Mesenchymal stem cell (in vitro differentiated cells and primary cell): ENCODE measurements at regions not wholly inside any gene's neighbourhood (a gene's known extent, or its start where the extent isn't known, plus 50 kb on each side); places are given as distances from the start of the nearest gene placed in this dataset.

ENCODE experiments used
- DNase-seq: peaks from one replicate; pipeline ENCODE4 v3.0.0-alpha.2; 2013
- H2AFZ ChIP-seq: one replicate; pipeline ENCODE4 v1.6.1; 2013; ENCODE audit warnings: low read depth, mild to moderate bottlenecking, control low read depth, inconsistent platforms, low read length, moderate library complexity
- H2AK5ac ChIP-seq: 2 replicates; pipeline ENCODE4 v1.6.1; 2013; ENCODE audit warnings: low read length, moderate library complexity, mild to moderate bottlenecking, inconsistent platforms; ENCODE audit not compliant: severe bottlenecking
- H2BK120ac ChIP-seq: one replicate; pipeline ENCODE4 v1.6.1; 2013; ENCODE audit warnings: low read depth, mild to moderate bottlenecking, inconsistent platforms, low read length, moderate library complexity
- H2BK12ac ChIP-seq, 2 experiments: one replicate each; pipeline ENCODE4 v1.6.1; 2013; ENCODE audit warnings: inconsistent platforms in 2 of 2, low read length in 2 of 2, mild to moderate bottlenecking in 2 of 2, moderate library complexity in 2 of 2, control low read depth in 1 of 2
- H2BK15ac ChIP-seq: one replicate; pipeline ENCODE4 v1.6.1; 2013; ENCODE audit warnings: mild to moderate bottlenecking, low read depth, inconsistent platforms; ENCODE audit not compliant: poor library complexity, severe bottlenecking
- H2BK5ac ChIP-seq: 2 replicates; pipeline ENCODE4 v1.6.1; 2013; ENCODE audit warnings: low read depth, mild to moderate bottlenecking, low read length, control low read depth, inconsistent platforms; ENCODE audit not compliant: poor library complexity, severe bottlenecking
- H3K14ac ChIP-seq, 2 experiments: one replicate each; pipeline ENCODE4 v1.6.1; 2013; ENCODE audit warnings: inconsistent platforms in 2 of 2, low read length in 2 of 2, control low read depth in 1 of 2, mild to moderate bottlenecking in 1 of 2, moderate library complexity in 1 of 2
- H3K18ac ChIP-seq, 2 experiments: one replicate each; pipeline ENCODE4 v1.6.1; 2013; ENCODE audit warnings: inconsistent platforms in 2 of 2, low read length in 2 of 2, control low read depth in 1 of 2, low read depth in 1 of 2, mild to moderate bottlenecking in 1 of 2
- H3K23ac ChIP-seq, 2 experiments: one replicate each; pipeline ENCODE4 v1.6.1; 2013; ENCODE audit warnings: inconsistent platforms in 2 of 2, low read length in 2 of 2, mild to moderate bottlenecking in 2 of 2, moderate library complexity in 2 of 2, control low read depth in 1 of 2
- H3K27ac ChIP-seq: 2 replicates; pipeline ENCODE4 v1.5.1; 2013; ENCODE audit warnings: mild to moderate bottlenecking, moderate library complexity, low read length, control low read depth, inconsistent platforms; ENCODE audit not compliant: poor library complexity, severe bottlenecking
- H3K27me3 ChIP-seq, 2 experiments: 2 replicates each; pipeline versions ENCODE4 v1.6.1 to v1.7.0; 2013; ENCODE audit warnings: low read length in 2 of 2, mild to moderate bottlenecking in 2 of 2, moderate library complexity in 2 of 2, control low read depth in 1 of 2, inconsistent platforms in 1 of 2; ENCODE audit not compliant: control insufficient read depth in 1 of 2, insufficient read depth in 1 of 2
- H3K36me3 ChIP-seq, 2 experiments: 2 replicates each; pipeline versions ENCODE4 v1.6.1 to v1.7.0; 2013; ENCODE audit warnings: low read length in 2 of 2, control low read depth in 1 of 2, inconsistent platforms in 1 of 2, low read depth in 1 of 2, mild to moderate bottlenecking in 1 of 2; ENCODE audit not compliant: insufficient read depth in 2 of 2, control insufficient read depth in 1 of 2
- H3K4ac ChIP-seq, 2 experiments: one replicate each; pipeline ENCODE4 v1.6.1; 2013; ENCODE audit warnings: inconsistent platforms in 2 of 2, low read length in 2 of 2, mild to moderate bottlenecking in 2 of 2, moderate library complexity in 2 of 2, control low read depth in 1 of 2, low read depth in 1 of 2
- H3K4me1 ChIP-seq: 2 replicates; pipeline ENCODE4 v1.6.1; 2013; ENCODE audit warnings: low read depth, low read length, control low read depth; ENCODE audit not compliant: control insufficient read depth, insufficient read depth
- H3K4me2 ChIP-seq: 2 replicates; pipeline ENCODE4 v1.6.1; 2013; ENCODE audit warnings: low read length, mild to moderate bottlenecking, inconsistent platforms; ENCODE audit not compliant: poor library complexity, severe bottlenecking
- H3K4me3 ChIP-seq, 2 experiments: 2 replicates each; pipeline versions ENCODE4 v1.5.1 to v1.7.0; 2013; ENCODE audit warnings: low read length in 2 of 2, mild to moderate bottlenecking in 2 of 2, control low read depth in 1 of 2, low read depth in 1 of 2; ENCODE audit not compliant: insufficient read depth in 1 of 2
- H3K79me1 ChIP-seq: replicated peaks from 2 replicates; pipeline ENCODE4 v1.6.1; 2013; ENCODE audit warnings: mild to moderate bottlenecking, control low read depth, low read length, inconsistent platforms; ENCODE audit not compliant: poor library complexity, severe bottlenecking
- H3K9ac ChIP-seq: 2 replicates; pipeline ENCODE4 v1.7.0; 2013; ENCODE audit warnings: mild to moderate bottlenecking, low read length, moderate library complexity
- H3K9me3 ChIP-seq: 2 replicates; pipeline ENCODE4 v1.7.0; 2013; ENCODE audit warnings: mild to moderate bottlenecking, low read length; ENCODE audit not compliant: control insufficient read depth
- H4K8ac ChIP-seq: one replicate; pipeline ENCODE4 v1.6.1; 2013; ENCODE audit warnings: inconsistent platforms, mild to moderate bottlenecking, low read length, moderate library complexity
- H4K91ac ChIP-seq: one replicate; pipeline ENCODE4 v1.6.1; 2013; ENCODE audit warnings: mild to moderate bottlenecking, low read length, inconsistent platforms
- WGBS: methylation state at CpG from one replicate; pipeline ENCODE4 v1.1.7; 2013; ENCODE audit warnings: mixed read lengths; 5-methylcytosine and 5-hydroxymethylcytosine counted together

- DNase-seq, result no peak
- H3K79me1 ChIP-seq, result no peaks in the 10 kb centered on the region
- 39% methylated on average over 1 of the region's 2 CpGs for WGBS
Observed at GRCh38 chr7:96792115-96792514, 82.5 kb upstream of the SEM1 start.

GRCh38 chr7:96794063-96794462 lies 84.4 kb upstream of the SEM1 start:
- Histone ChIP-seq H3K9me3 (peaks cover 3% of the 10 kb centered on the region), H3K36me3 (no peaks in the 10 kb centered on the region), H4K8ac (no peak overlapping the region), H2BK5ac (no peak overlapping the region), H2AK5ac (no peak overlapping the region), H3K27me3 (no peaks in the 10 kb centered on the region), H2AFZ (no peak overlapping the region), H2BK120ac (no peak overlapping the region), H3K27ac (no peak overlapping the region), H2BK12ac (no peak overlapping the region), H4K91ac (no peak overlapping the region), H2BK15ac (no peak overlapping the region), H3K4me2 (no peak overlapping the region), H3K14ac (no peak overlapping the region), H3K4me3 (no peak overlapping the region), H3K4me1 (no peaks in the 10 kb centered on the region), H3K4ac (no peak overlapping the region), H3K23ac (no peak overlapping the region), H3K9ac (no peak overlapping the region), H3K79me1 (no peaks in the 10 kb centered on the region), H3K18ac (no peak overlapping the region)
- DNase-seq, result no peak
- 82% methylated on average over 2 of the region's 2 CpGs for WGBS

More at GRCh38 chr7:96792115-96792514, 82.5 kb upstream of the SEM1 start:
- no peak overlapping the region for H3K14ac ChIP-seq
- no peak overlapping the region for H2BK12ac ChIP-seq
- H3K23ac ChIP-seq, result no peak overlapping the region
- H2AFZ ChIP-seq, result no peak overlapping the region
- no peaks in the 10 kb centered on the region for H3K27me3 ChIP-seq
- no peak overlapping the region for H2BK15ac ChIP-seq
- H3K9ac ChIP-seq, result no peak overlapping the region
- no peak overlapping the region for H4K8ac ChIP-seq
- no peak overlapping the region for H3K4ac ChIP-seq
- peaks cover 3% of the 10 kb centered on the region for H3K9me3 ChIP-seq
- H3K18ac ChIP-seq, result no peak overlapping the region
- no peak overlapping the region for H4K91ac ChIP-seq
- H3K36me3 ChIP-seq, result no peaks in the 10 kb centered on the region
- no peak overlapping the region for H2BK120ac ChIP-seq
- H2AK5ac ChIP-seq, result no peak overlapping the region
- no peak overlapping the region for H3K4me2 ChIP-seq
- no peak overlapping the region for H3K27ac ChIP-seq
- no peak overlapping the region for H3K4me3 ChIP-seq
- no peak overlapping the region for H2BK5ac ChIP-seq
- no peaks in the 10 kb centered on the region for H3K4me1 ChIP-seq

- Histone ChIP-seq H3K9ac (no peak overlapping the region), H3K4ac (no peak overlapping the region), H3K18ac (no peak overlapping the region), H3K27me3 (no peaks in the 10 kb centered on the region), H3K23ac (no peak overlapping the region), H3K27ac (no peak overlapping the region), H3K4me3 (no peak overlapping the region), H2BK120ac (no peak overlapping the region), H2BK5ac (no peak overlapping the region), H2BK12ac (no peak overlapping the region), H4K8ac (no peak overlapping the region), H3K9me3 (no peaks in the 10 kb centered on the region), H3K14ac (no peak overlapping the region), H4K91ac (no peak overlapping the region), H3K36me3 (no peaks in the 10 kb centered on the region), H3K4me1 (no peaks in the 10 kb centered on the region), H3K79me1 (no peaks in the 10 kb centered on the region), H2BK15ac (no peak overlapping the region), H2AK5ac (no peak overlapping the region), H2AFZ (no peak overlapping the region), H3K4me2 (no peak overlapping the region)
- 100% methylated on average over 1 of the region's 3 CpGs for WGBS
- DNase-seq, result no peak
Observed at GRCh38 chr7:96800122-96800521, 90.5 kb upstream of the SEM1 start.

- WGBS, result 100% methylated on average over 1 of the region's 2 CpGs
Observed at GRCh38 chr7:96800824-96801223, 91.2 kb upstream of the SEM1 start.

More at GRCh38 chr7:96800824-96801223, 91.2 kb upstream of the SEM1 start:
- Histone ChIP-seq H3K79me1 (no peaks in the 10 kb centered on the region), H3K4me2 (no peak overlapping the region), H2BK5ac (no peak overlapping the region), H3K4me1 (no peaks in the 10 kb centered on the region), H3K36me3 (no peaks in the 10 kb centered on the region), H3K9me3 (no peaks in the 10 kb centered on the region), H3K4me3 (no peak overlapping the region), H4K91ac (no peak overlapping the region), H2BK120ac (no peak overlapping the region), H3K4ac (no peak overlapping the region), H2BK12ac (no peak overlapping the region), H2BK15ac (no peak overlapping the region), H3K27me3 (no peaks in the 10 kb centered on the region), H3K27ac (no peak overlapping the region), H4K8ac (no peak overlapping the region), H2AK5ac (no peak overlapping the region), H3K14ac (no peak overlapping the region), H2AFZ (no peak overlapping the region), H3K23ac (no peak overlapping the region), H3K18ac (no peak overlapping the region), H3K9ac (no peak overlapping the region)
- no peak for DNase-seq
